DND-41 (cell line): ENCODE measurements at regions not wholly inside any gene's neighbourhood (a gene's known extent, or its start where the extent isn't known, plus 50 kb on each side); places are given as distances from the start of the nearest gene placed in this dataset.

Experiments
- EZH2 ChIP-seq: IDR thresholded peaks from 3 replicates; pipeline ENCODE4 v1.6.1; 2012; ENCODE audit warnings: borderline replicate concordance, low read depth, mild to moderate bottlenecking, moderate library complexity, low read length, inconsistent platforms; ENCODE audit not compliant: severe bottlenecking
- TF ChIP-seq, protein P1 (sequence below): IDR thresholded peaks from 2 replicates; pipeline ENCODE4 v1.5.1; 2012; ENCODE audit warnings: borderline replicate concordance, low read length, moderate library complexity, mild to moderate bottlenecking; ENCODE audit not compliant: poor library complexity, severe bottlenecking; ENCODE audit errors: extremely low read depth

DNA sequence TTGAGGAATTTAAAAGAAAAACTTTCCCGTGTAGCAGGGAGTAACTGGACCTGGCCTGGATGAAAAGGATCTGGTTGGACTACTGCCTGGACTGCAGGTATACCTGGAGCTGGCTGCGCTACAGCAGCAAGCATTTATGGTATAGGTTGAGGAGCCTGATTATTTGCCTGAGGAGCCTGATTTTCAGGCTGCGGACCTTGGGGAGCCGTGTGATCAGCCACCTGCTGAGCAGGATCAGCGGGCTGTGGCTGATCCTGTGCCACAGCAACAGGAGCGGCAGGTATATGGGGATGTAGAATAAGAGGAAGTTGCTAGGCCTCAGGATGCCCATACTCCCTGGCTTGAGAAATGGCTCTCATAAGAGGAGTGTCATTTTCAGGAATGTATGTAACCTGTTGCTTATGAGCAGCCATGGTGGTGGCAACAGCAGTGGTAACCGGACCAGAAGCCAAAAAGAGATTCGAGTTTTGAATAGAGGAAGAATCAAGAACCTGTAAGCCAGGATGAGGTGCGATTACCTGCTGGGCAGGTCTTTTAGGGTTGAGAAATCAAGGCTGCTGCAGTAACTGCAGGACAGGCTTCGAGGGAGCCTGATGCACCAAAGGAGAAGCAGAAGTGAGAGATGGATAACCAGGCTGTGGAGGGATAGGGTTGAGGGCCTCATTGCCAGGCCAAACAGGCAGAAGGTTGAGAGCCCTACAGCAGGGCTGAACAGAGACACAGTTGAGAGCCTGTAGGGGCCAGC, 60.9 kb upstream of the ARL4D start:
- TF ChIP-seq, protein P1, sequence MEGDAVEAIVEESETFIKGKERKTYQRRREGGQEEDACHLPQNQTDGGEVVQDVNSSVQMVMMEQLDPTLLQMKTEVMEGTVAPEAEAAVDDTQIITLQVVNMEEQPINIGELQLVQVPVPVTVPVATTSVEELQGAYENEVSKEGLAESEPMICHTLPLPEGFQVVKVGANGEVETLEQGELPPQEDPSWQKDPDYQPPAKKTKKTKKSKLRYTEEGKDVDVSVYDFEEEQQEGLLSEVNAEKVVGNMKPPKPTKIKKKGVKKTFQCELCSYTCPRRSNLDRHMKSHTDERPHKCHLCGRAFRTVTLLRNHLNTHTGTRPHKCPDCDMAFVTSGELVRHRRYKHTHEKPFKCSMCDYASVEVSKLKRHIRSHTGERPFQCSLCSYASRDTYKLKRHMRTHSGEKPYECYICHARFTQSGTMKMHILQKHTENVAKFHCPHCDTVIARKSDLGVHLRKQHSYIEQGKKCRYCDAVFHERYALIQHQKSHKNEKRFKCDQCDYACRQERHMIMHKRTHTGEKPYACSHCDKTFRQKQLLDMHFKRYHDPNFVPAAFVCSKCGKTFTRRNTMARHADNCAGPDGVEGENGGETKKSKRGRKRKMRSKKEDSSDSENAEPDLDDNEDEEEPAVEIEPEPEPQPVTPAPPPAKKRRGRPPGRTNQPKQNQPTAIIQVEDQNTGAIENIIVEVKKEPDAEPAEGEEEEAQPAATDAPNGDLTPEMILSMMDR: no peak
- TF ChIP-seq EZH2: no peak
